ENCODE measurements at regions not wholly inside any gene's neighbourhood (a gene's known extent, or its start where the extent isn't known, plus 50 kb on each side); places are given as distances from the start of the nearest gene placed in this dataset.

- TF ChIP-seq, protein P1, sequence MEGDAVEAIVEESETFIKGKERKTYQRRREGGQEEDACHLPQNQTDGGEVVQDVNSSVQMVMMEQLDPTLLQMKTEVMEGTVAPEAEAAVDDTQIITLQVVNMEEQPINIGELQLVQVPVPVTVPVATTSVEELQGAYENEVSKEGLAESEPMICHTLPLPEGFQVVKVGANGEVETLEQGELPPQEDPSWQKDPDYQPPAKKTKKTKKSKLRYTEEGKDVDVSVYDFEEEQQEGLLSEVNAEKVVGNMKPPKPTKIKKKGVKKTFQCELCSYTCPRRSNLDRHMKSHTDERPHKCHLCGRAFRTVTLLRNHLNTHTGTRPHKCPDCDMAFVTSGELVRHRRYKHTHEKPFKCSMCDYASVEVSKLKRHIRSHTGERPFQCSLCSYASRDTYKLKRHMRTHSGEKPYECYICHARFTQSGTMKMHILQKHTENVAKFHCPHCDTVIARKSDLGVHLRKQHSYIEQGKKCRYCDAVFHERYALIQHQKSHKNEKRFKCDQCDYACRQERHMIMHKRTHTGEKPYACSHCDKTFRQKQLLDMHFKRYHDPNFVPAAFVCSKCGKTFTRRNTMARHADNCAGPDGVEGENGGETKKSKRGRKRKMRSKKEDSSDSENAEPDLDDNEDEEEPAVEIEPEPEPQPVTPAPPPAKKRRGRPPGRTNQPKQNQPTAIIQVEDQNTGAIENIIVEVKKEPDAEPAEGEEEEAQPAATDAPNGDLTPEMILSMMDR (IDR thresholded peaks at IDR 0.05; ENCODE audit: insufficient read depth, low read depth, low read length): no peak
- TF ChIP-seq EZH2 (IDR thresholded peaks at IDR 0.05; ENCODE audit: insufficient read depth, low read length): no peak
Observed at GRCh38 chr12:24681570-24681969, 267.3 kb downstream of the BCAT1 start.
